ENCODE measurements at regions not wholly inside any gene's neighbourhood (a gene's known extent, or its start where the extent isn't known, plus 50 kb on each side); places are given as distances from the start of the nearest gene placed in this dataset.

GRCh38 chr2:5449867-5450266 is 242.3 kb upstream of the SOX11 start:
- H3K4me3 ChIP-seq = no peak overlapping the region
- no peak overlapping the region for H2AFZ ChIP-seq
- H3K4me2 ChIP-seq (ENCODE audit: unreplicated experiment) = no peak overlapping the region
- H3K79me2 ChIP-seq (ENCODE audit: insufficient read depth) = no peaks in the 10 kb centered on the region
- TF ChIP-seq EZH2phosphoT487 (IDR thresholded peaks at IDR 0.05; ENCODE audit: insufficient read depth, low read depth) (no peak), EZH2 (IDR thresholded peaks at IDR 0.05; ENCODE audit: insufficient read depth, poor library complexity, severe bottlenecking) (no peak)
- H4K20me1 ChIP-seq (ENCODE audit: insufficient read depth) = no peaks in the 10 kb centered on the region
- no peak for DNase-seq
- in situ Hi-C loops (cut with MboI) = no loop called here
- no peak overlapping the region for H3K27ac ChIP-seq
- no peak overlapping the region for H3K9ac ChIP-seq
- H3F3A ChIP-seq (ENCODE audit: insufficient read depth) = no peaks in the 10 kb centered on the region
- no peaks in the 10 kb centered on the region for H3K9me3 ChIP-seq (ENCODE audit: low read depth)
- H3K9me2 ChIP-seq (ENCODE audit: insufficient read depth) = no peaks in the 10 kb centered on the region
- H3K27me3 ChIP-seq (replicated peaks; ENCODE audit: insufficient read depth) = no peaks in the 10 kb centered on the region
- no peaks in the 10 kb centered on the region for H3K36me3 ChIP-seq (ENCODE audit: low read depth)
- H3K4me1 ChIP-seq (ENCODE audit: insufficient read depth) = no peaks in the 10 kb centered on the region

DNA sequence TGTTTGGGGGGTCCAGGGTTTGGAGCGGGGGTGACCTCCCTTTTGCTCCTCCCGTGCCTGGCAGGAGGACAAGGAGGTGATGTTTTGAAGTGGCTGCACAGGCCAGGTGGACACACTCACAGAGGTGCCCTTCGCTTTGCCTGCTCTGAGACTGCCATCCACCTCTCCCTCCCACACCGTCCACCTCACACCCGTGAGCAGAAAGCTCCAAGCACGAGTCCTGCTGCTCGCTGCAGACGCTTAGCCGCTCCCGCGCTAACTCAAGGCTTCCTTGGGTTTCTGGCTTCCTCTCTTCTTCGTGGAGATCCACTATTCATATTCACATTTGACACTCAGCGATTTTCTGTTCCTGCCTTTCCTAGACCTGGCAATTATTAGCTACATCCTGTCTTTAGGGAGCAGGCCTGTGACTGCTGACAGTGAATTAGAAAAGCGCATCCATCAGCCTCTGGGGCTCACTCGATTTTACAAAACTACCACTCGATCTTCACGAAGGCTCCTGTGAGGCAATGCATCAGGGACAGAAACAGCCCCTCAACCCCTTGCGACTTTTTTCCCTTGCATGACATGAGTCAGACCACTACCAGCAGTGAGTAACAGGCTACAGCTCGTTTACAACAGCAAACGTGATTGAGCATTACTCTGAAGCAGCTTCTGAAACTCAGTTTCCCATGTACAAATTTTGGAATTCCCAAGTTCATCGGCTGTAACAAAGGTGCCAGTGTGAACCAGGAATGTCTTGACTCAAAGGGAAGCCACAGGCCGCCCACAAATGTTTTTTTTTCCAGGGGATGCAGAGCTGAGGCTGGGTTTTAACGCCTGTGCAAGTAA is 238.7 kb upstream of the SOX11 start:
- DNase-seq = no peak
- Histone ChIP-seq H3K9ac (no peak overlapping the region), H2AFZ (no peak overlapping the region), H3K9me2 (ENCODE audit: insufficient read depth) (no peaks in the 10 kb centered on the region), H3K27ac (no peak overlapping the region), H3K79me2 (ENCODE audit: insufficient read depth) (no peaks in the 10 kb centered on the region), H3K27me3 (replicated peaks; ENCODE audit: insufficient read depth) (no peaks in the 10 kb centered on the region), H3K9me3 (ENCODE audit: low read depth) (no peaks in the 10 kb centered on the region), H3K4me1 (ENCODE audit: insufficient read depth) (no peaks in the 10 kb centered on the region), H3K36me3 (ENCODE audit: low read depth) (no peaks in the 10 kb centered on the region), H4K20me1 (ENCODE audit: insufficient read depth) (no peaks in the 10 kb centered on the region), H3F3A (ENCODE audit: insufficient read depth) (no peaks in the 10 kb centered on the region), H3K4me3 (no peak overlapping the region), H3K4me2 (ENCODE audit: unreplicated experiment) (no peak overlapping the region)
- 23 to 30% methylated on average over 22 to 23 of the region's 23 CpGs for WGBS, 2 experiments (ENCODE audit: low coverage in 1 of 2, low lambda C conversion rate in 2 of 2, missing lambda C conversion rate in 2 of 2)
- TF ChIP-seq EZH2phosphoT487 (IDR thresholded peaks at IDR 0.05; ENCODE audit: insufficient read depth, low read depth) = no peak
- TF ChIP-seq EZH2 (IDR thresholded peaks at IDR 0.05; ENCODE audit: insufficient read depth, poor library complexity, severe bottlenecking) = no peak
- in situ Hi-C loops (cut with MboI) = no loop called here

- H3K9ac ChIP-seq = no peak overlapping the region
- no peaks in the 10 kb centered on the region for H3F3A ChIP-seq (ENCODE audit: insufficient read depth)
- H3K27ac ChIP-seq = no peak overlapping the region
- no peaks in the 10 kb centered on the region for H4K20me1 ChIP-seq (ENCODE audit: insufficient read depth)
- H3K4me2 ChIP-seq (ENCODE audit: unreplicated experiment) = no peak overlapping the region
- H3K4me3 ChIP-seq = no peak overlapping the region
- H3K9me2 ChIP-seq (ENCODE audit: insufficient read depth) = no peaks in the 10 kb centered on the region
- no peak for DNase-seq
- in situ Hi-C loops (cut with MboI) = no loop called here
- TF ChIP-seq EZH2 (IDR thresholded peaks at IDR 0.05; ENCODE audit: insufficient read depth, poor library complexity, severe bottlenecking) (no peak), EZH2phosphoT487 (IDR thresholded peaks at IDR 0.05; ENCODE audit: insufficient read depth, low read depth) (no peak)
- no peaks in the 10 kb centered on the region for H3K4me1 ChIP-seq (ENCODE audit: insufficient read depth)
- WGBS, 2 experiments (ENCODE audit: low coverage in 1 of 2, low lambda C conversion rate in 2 of 2, missing lambda C conversion rate in 2 of 2) = 31 to 37% methylated on average over 4 of the region's 4 CpGs
- H3K9me3 ChIP-seq (ENCODE audit: low read depth) = no peaks in the 10 kb centered on the region
- H3K27me3 ChIP-seq (replicated peaks; ENCODE audit: insufficient read depth) = no peaks in the 10 kb centered on the region
- no peaks in the 10 kb centered on the region for H3K36me3 ChIP-seq (ENCODE audit: low read depth)
- no peak overlapping the region for H2AFZ ChIP-seq
- no peaks in the 10 kb centered on the region for H3K79me2 ChIP-seq (ENCODE audit: insufficient read depth)
Measured at GRCh38 chr2:5454051-5454390, 238.2 kb upstream of the SOX11 start.

DNA sequence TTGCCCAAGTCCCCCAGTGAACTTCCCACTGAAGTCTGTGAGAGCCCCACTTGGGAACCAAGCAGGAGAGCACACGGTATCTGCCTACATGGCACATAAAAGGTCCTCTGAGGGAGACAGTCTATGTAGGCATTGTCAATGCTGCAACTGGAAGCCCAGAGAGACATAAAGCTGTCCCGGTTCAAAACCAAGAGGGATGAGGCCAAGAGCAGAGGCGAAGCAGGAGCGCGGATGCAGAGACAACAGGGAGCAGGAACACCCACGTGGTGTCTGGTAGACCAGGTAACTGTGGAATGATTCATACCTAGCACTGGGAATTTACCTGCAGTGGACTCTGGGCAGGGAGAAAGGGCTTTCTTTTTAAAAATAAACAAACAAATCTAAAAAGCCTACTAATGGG is 233.1 kb upstream of the SOX11 start:
- Histone ChIP-seq H3K4me1 (ENCODE audit: insufficient read depth) (no peaks in the 10 kb centered on the region), H3K27me3 (replicated peaks; ENCODE audit: insufficient read depth) (no peaks in the 10 kb centered on the region), H3K9me2 (ENCODE audit: insufficient read depth) (no peaks in the 10 kb centered on the region), H3K4me2 (ENCODE audit: unreplicated experiment) (no peak overlapping the region), H3K4me3 (no peak overlapping the region), H3F3A (ENCODE audit: insufficient read depth) (no peaks in the 10 kb centered on the region), H3K9me3 (ENCODE audit: low read depth) (no peaks in the 10 kb centered on the region), H3K27ac (no peak overlapping the region), H3K9ac (no peak overlapping the region), H4K20me1 (ENCODE audit: insufficient read depth) (no peaks in the 10 kb centered on the region), H3K36me3 (ENCODE audit: low read depth) (no peaks in the 10 kb centered on the region), H2AFZ (no peak overlapping the region), H3K79me2 (ENCODE audit: insufficient read depth) (no peaks in the 10 kb centered on the region)
- in situ Hi-C loops (cut with MboI) = no loop called here
- TF ChIP-seq EZH2 (IDR thresholded peaks at IDR 0.05; ENCODE audit: insufficient read depth, poor library complexity, severe bottlenecking) (no peak), EZH2phosphoT487 (IDR thresholded peaks at IDR 0.05; ENCODE audit: insufficient read depth, low read depth) (no peak)
- WGBS, 2 experiments (ENCODE audit: low coverage in 1 of 2, low lambda C conversion rate in 2 of 2, missing lambda C conversion rate in 2 of 2) = 35 to 38% methylated on average over 6 of the region's 6 CpGs
- DNase-seq = no peak

DNA sequence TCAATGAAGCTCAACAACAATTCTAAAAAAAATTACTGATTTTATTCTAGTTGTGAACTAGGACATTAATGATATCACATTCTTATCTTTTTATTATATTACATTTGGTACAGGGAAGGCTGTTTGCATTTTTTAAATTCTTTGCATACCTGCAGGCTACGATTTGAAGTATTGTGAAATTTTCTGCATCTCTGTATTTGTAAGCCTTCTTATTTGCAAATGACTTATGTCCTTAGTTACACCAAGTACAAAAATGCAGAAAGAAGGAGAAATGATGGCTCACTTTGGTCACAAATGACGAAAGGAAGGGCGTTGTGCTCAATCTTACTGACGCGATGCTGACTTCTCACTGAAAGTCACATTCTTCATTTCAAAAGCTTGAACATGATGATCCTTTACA is 227.5 kb upstream of the SOX11 start:
- DNase-seq = no peak
- Histone ChIP-seq H3K9me3 (ENCODE audit: low read depth) (no peaks in the 10 kb centered on the region), H3K9me2 (ENCODE audit: insufficient read depth) (no peaks in the 10 kb centered on the region), H3K4me2 (ENCODE audit: unreplicated experiment) (no peak overlapping the region), H3K4me3 (no peak overlapping the region), H3K27me3 (replicated peaks; ENCODE audit: insufficient read depth) (no peaks in the 10 kb centered on the region), H3K27ac (no peak overlapping the region), H3K4me1 (ENCODE audit: insufficient read depth) (no peaks in the 10 kb centered on the region), H3K9ac (no peak overlapping the region), H3F3A (ENCODE audit: insufficient read depth) (no peaks in the 10 kb centered on the region), H3K79me2 (ENCODE audit: insufficient read depth) (no peaks in the 10 kb centered on the region), H2AFZ (no peak overlapping the region), H4K20me1 (ENCODE audit: insufficient read depth) (no peaks in the 10 kb centered on the region), H3K36me3 (ENCODE audit: low read depth) (no peaks in the 10 kb centered on the region)
- TF ChIP-seq EZH2phosphoT487 (IDR thresholded peaks at IDR 0.05; ENCODE audit: insufficient read depth, low read depth) (no peak), EZH2 (IDR thresholded peaks at IDR 0.05; ENCODE audit: insufficient read depth, poor library complexity, severe bottlenecking) (no peak)
- in situ Hi-C loops (cut with MboI) = no loop called here
- WGBS, 2 experiments (ENCODE audit: low coverage in 1 of 2, low lambda C conversion rate in 2 of 2, missing lambda C conversion rate in 2 of 2) = 50 to 58% methylated on average over 5 of the region's 5 CpGs

All from GM23248 (cell line).